Glutamatergic neuron (in vitro differentiated cells): ENCODE measurements at regions not wholly inside any gene's neighbourhood (a gene's known extent, or its start where the extent isn't known, plus 50 kb on each side); places are given as distances from the start of the nearest gene placed in this dataset.

Experiments
- DNase-seq: peaks from one replicate; pipeline ENCODE4 v3.0.0; 2022
- H3K27ac Mint-ChIP-seq: one replicate; pipeline ENCODE4 v1.8.0; 2020; ENCODE audit warnings: mild to moderate bottlenecking, mixed read lengths, inconsistent platforms; ENCODE audit not compliant: unreplicated experiment
- H3K27me3 Mint-ChIP-seq: one replicate; pipeline ENCODE4 v1.8.0; 2020; ENCODE audit warnings: mild to moderate bottlenecking, moderate library complexity, mixed read lengths, inconsistent platforms; ENCODE audit not compliant: unreplicated experiment
- H3K36me3 Mint-ChIP-seq: one replicate; pipeline ENCODE4 v1.8.0; 2020; ENCODE audit warnings: mild to moderate bottlenecking, mixed read lengths, inconsistent platforms; ENCODE audit not compliant: unreplicated experiment
- H3K4me1 Mint-ChIP-seq: one replicate; pipeline ENCODE4 v1.8.0; 2020; ENCODE audit warnings: mild to moderate bottlenecking, low read depth, mixed read lengths, inconsistent platforms; ENCODE audit not compliant: unreplicated experiment
- H3K4me3 Mint-ChIP-seq: one replicate; pipeline ENCODE4 v1.8.0; 2020; ENCODE audit warnings: mild to moderate bottlenecking, mixed read lengths, inconsistent platforms; ENCODE audit not compliant: unreplicated experiment
- H3K9me3 Mint-ChIP-seq: one replicate; pipeline ENCODE4 v1.8.0; 2020; ENCODE audit warnings: mild to moderate bottlenecking, moderate library complexity, mixed read lengths, inconsistent platforms; ENCODE audit not compliant: unreplicated experiment
- CTCF ChIP-seq: fragments of 200-600 bp; sonication (generic); IDR thresholded peaks from one replicate; pipeline ENCODE4 v1.5.0; 2021; ENCODE audit not compliant: partially characterized antibody, unreplicated experiment

GRCh38 chr4:111693758-111694157, 451.5 kb upstream of the FAM241A start:
- H3K4me3 Mint-ChIP-seq, result no peak overlapping the region
- no peaks in the 10 kb centered on the region for H3K27me3 Mint-ChIP-seq
- no peaks in the 10 kb centered on the region for H3K4me1 Mint-ChIP-seq
- no peak for TF ChIP-seq CTCF
- no peak overlapping the region for H3K27ac Mint-ChIP-seq
- no peaks in the 10 kb centered on the region for H3K36me3 Mint-ChIP-seq
- H3K9me3 Mint-ChIP-seq, result no peaks in the 10 kb centered on the region
- no peak for DNase-seq

- Mint-ChIP-seq H3K4me3 (no peak overlapping the region), H3K9me3 (no peaks in the 10 kb centered on the region), H3K27ac (no peak overlapping the region), H3K4me1 (no peaks in the 10 kb centered on the region), H3K36me3 (no peaks in the 10 kb centered on the region), H3K27me3 (no peaks in the 10 kb centered on the region)
- no peak for TF ChIP-seq CTCF
- no peak for DNase-seq
These were observed 449.6 kb upstream of the FAM241A start for GRCh38 chr4:111695677-111696076.

- no peak overlapping the region for H3K4me3 Mint-ChIP-seq
- DNase-seq, result no peak
- H3K27me3 Mint-ChIP-seq, result no peaks in the 10 kb centered on the region
- no peaks in the 10 kb centered on the region for H3K4me1 Mint-ChIP-seq
- H3K36me3 Mint-ChIP-seq, result no peaks in the 10 kb centered on the region
- no peaks in the 10 kb centered on the region for H3K9me3 Mint-ChIP-seq
- H3K27ac Mint-ChIP-seq, result no peak overlapping the region
- no peak for TF ChIP-seq CTCF
These were observed 448.7 kb upstream of the FAM241A start for GRCh38 chr4:111696505-111696904.

- H3K36me3 Mint-ChIP-seq, result no peaks in the 10 kb centered on the region
- H3K9me3 Mint-ChIP-seq, result no peaks in the 10 kb centered on the region
- no peak overlapping the region for H3K4me3 Mint-ChIP-seq
- no peak for TF ChIP-seq CTCF
- no peaks in the 10 kb centered on the region for H3K27me3 Mint-ChIP-seq
- H3K4me1 Mint-ChIP-seq, result no peaks in the 10 kb centered on the region
- DNase-seq, result no peak
- no peak overlapping the region for H3K27ac Mint-ChIP-seq
These were observed 447.9 kb upstream of the FAM241A start for GRCh38 chr4:111697176-111697942.

GRCh38 chr4:111698361-111698760, 446.9 kb upstream of the FAM241A start:
- Mint-ChIP-seq H3K4me3 (no peak overlapping the region), H3K27me3 (no peaks in the 10 kb centered on the region), H3K27ac (no peak overlapping the region), H3K9me3 (no peaks in the 10 kb centered on the region), H3K36me3 (no peaks in the 10 kb centered on the region), H3K4me1 (no peaks in the 10 kb centered on the region)
- DNase-seq, result no peak
- TF ChIP-seq CTCF, result no peak
